Mammary epithelial cell (primary cell): ENCODE measurements at regions not wholly inside any gene's neighbourhood (a gene's known extent, or its start where the extent isn't known, plus 50 kb on each side); places are given as distances from the start of the nearest gene placed in this dataset.

ENCODE experiments used
- CTCF ChIP-seq, 2 donors: IDR thresholded peaks in 1 of 2; conservative IDR thresholded peaks in 1 of 2; 2 replicates each; pipeline ENCODE4 v1.5.1; 2011 to 2012; ENCODE audit warnings: inconsistent platforms in 2 of 2, low read length in 2 of 2, mild to moderate bottlenecking in 2 of 2, control low read depth in 1 of 2, low read depth in 1 of 2; ENCODE audit not compliant: insufficient read depth in 1 of 2; ENCODE audit errors: extremely low read depth in 1 of 2
- EZH2 ChIP-seq: IDR thresholded peaks from 2 replicates; pipeline ENCODE4 v1.6.1; 2012; ENCODE audit warnings: low read length, inconsistent platforms, borderline replicate concordance

GRCh38 chr16:72241930-72242329 lies 70.0 kb upstream of the PMFBP1 start:
- TF ChIP-seq CTCF (conservative IDR thresholded peaks at IDR 0.05 in 1 of 2, IDR thresholded peaks at IDR 0.05 in 1 of 2; ENCODE audit: extremely low read depth in 1 of 2, insufficient read depth in 1 of 2, low read depth in 1 of 2, low read length in 2 of 2) (peak; percentile 94 to 97), EZH2 (no peak)
